ENCODE measurements at regions not wholly inside any gene's neighbourhood (a gene's known extent, or its start where the extent isn't known, plus 50 kb on each side); places are given as distances from the start of the nearest gene placed in this dataset.

DNA sequence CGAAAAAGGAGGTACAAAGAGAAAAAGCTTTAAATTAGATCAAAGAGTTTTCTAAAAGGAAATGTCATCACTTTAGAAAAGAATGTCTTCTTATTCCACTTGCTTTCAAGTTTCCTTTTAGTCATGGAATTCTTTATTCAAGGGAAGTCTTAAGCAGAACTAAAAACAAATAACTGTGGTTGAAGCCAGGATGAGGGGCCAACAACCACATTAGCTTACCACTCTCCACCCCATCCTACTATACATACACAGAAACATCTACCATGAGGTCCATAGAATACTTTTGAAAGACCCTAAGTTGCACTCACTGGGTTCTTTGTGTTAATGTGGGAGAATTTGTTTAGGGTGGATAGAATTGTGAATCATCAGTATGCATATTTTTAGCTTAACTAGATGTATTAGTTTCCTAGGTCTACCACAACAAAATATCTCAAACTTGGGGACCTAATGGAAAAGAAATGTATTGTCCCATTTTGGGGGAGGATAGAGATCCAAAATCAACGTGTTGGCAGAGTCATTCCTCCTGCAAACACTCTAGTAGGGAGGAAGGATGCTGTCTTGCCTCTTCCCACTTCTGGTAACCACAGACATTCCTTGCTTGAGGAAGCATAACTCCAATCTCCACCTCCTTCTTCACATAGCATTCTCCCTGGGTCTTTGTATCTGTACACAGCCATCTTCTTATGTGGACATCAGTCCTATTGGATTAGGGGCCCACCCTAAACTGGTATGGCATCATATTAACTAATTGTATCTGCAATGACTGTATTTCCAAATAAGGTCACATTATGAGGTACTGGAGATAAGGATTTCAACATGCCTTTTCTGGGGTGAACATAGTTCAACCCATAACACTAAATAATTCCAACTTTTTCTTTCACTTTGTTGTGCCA is 239.4 kb downstream of the LURAP1L start:
- TF ChIP-seq, protein P1, sequence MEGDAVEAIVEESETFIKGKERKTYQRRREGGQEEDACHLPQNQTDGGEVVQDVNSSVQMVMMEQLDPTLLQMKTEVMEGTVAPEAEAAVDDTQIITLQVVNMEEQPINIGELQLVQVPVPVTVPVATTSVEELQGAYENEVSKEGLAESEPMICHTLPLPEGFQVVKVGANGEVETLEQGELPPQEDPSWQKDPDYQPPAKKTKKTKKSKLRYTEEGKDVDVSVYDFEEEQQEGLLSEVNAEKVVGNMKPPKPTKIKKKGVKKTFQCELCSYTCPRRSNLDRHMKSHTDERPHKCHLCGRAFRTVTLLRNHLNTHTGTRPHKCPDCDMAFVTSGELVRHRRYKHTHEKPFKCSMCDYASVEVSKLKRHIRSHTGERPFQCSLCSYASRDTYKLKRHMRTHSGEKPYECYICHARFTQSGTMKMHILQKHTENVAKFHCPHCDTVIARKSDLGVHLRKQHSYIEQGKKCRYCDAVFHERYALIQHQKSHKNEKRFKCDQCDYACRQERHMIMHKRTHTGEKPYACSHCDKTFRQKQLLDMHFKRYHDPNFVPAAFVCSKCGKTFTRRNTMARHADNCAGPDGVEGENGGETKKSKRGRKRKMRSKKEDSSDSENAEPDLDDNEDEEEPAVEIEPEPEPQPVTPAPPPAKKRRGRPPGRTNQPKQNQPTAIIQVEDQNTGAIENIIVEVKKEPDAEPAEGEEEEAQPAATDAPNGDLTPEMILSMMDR (conservative IDR thresholded peaks at IDR 0.05; ENCODE audit: low read depth, low read length) = no peak
- no peak overlapping the region for H3K4me3 ChIP-seq (ENCODE audit: low read depth, low read length)
- peak; percentile 82 for DNase-seq (ENCODE audit: low read depth)

GRCh38 chr9:13017260-13017659 is 242.4 kb downstream of the LURAP1L start:
- TF ChIP-seq, protein P1 (conservative IDR thresholded peaks at IDR 0.05; ENCODE audit: low read depth, low read length) = no peak
- H3K4me3 ChIP-seq (ENCODE audit: low read depth, low read length) = no peak overlapping the region
- DNase-seq (ENCODE audit: low read depth) = no peak

DNA sequence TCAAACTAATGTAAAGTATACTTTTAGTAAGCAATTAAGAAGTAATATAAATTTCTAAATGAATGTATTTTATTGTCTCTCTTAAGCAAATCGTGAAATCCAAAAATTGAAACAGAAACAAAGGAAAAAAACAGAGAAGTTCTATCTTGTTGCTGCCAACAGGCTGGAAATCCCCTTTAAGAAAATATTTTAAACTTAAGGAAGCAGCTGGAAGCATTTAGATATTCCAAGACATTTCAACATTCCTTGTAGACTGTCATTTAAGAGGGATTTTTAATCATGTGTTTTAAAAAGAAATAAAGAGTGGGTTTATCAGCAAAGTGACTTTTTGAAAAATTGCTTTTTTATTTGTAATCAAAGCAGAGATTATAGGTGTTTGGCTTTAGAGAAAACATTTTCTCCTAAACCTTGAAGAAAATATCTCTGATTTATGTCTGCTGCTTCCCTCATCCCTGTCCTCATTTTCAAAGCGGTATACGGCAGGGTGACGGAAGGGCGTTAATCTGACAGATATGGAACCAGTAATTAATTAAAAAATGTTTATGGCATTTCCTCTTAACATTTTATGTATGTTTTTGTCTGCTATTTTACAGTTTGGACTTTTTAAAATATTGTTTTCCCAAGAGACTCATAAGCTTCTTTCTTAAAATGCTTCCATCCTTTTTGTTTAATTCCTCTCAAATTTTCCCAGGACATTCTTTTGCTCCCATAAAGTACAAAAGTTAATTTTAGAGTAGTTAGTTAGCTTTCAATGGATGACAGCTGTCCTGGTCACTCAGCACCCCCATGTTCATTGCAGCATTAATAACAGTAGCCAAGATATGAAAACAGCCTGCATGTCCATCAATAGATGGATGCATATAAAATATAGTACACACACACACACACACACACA is 245.6 kb downstream of the LURAP1L start:
- TF ChIP-seq, protein P1 (conservative IDR thresholded peaks at IDR 0.05; ENCODE audit: low read depth, low read length) = no peak
- no peak overlapping the region for H3K4me3 ChIP-seq (ENCODE audit: low read depth, low read length)
- DNase-seq (ENCODE audit: low read depth) = peak; percentile 23

DNA sequence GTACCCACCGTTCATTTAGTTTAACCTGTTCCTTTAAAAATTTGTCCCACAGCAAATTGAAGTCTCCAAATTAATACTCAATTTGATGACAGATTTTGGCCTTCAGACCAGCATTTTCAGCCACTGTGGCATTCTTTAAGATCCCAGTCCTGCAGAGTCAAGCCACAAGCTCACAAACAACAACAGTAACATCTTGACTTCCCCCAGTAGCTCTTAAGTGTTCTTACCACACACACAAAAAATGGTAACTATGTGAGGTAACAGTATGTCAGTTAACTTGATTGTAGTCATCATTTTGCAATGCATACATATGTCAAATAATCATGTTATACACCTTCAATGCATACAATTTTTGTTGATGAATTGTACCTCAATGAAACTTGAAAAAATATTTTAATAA is 247.9 kb downstream of the LURAP1L start:
- TF ChIP-seq, protein P1 (conservative IDR thresholded peaks at IDR 0.05; ENCODE audit: low read depth, low read length) = no peak
- H3K4me3 ChIP-seq (ENCODE audit: low read depth, low read length) = no peak overlapping the region
- peak; percentile 38 for DNase-seq (ENCODE audit: low read depth)

DNA sequence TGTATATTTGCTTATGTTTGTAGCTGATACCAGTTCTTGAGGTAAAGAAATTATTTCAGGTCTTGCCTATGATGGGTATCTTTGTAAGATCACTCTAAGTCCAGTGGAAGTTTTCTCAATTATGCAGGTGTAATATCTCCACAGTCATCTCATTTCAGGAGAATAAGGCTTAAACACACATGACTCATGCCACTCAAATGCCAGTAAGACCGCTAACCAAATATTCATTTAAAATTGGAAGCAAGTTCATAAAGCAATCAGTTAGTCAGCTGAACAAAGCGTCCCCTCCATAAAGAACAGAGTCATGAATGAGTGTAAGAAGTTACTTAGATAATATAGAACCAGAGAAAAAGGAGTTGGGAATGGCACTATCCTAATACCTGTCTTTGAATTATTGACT is 248.7 kb downstream of the LURAP1L start:
- TF ChIP-seq, protein P1 (conservative IDR thresholded peaks at IDR 0.05; ENCODE audit: low read depth, low read length) = no peak
- no peak overlapping the region for H3K4me3 ChIP-seq (ENCODE audit: low read depth, low read length)
- DNase-seq (ENCODE audit: low read depth) = peak; percentile 9

DNA sequence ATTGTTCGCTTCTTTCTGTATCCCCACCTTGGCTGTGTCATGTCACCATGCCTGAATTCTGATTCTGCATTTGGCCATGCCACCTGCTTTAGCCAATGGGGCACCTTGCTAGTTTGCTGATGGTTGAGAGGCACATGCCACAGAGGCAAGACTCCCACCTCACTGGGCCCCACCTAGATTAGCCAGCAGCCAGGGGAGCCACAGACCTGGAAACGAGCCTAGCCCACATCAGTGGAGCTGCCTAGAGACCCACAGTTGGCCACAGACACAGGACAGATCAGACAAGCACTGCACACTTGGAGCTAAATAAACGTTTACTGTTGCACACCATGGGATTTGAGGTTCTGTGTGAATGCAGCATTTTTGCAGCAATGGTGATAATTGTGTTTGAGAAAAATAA is 252.1 kb downstream of the LURAP1L start:
- TF ChIP-seq, protein P1 (conservative IDR thresholded peaks at IDR 0.05; ENCODE audit: low read depth, low read length) = no peak

More for the DNA sequence above, 252.1 kb downstream of the LURAP1L start:
- H3K4me3 ChIP-seq (ENCODE audit: low read depth, low read length) = no peak overlapping the region
- DNase-seq (ENCODE audit: low read depth) = no peak
